ENCODE measurements at regions not wholly inside any gene's neighbourhood (a gene's known extent, or its start where the extent isn't known, plus 50 kb on each side); places are given as distances from the start of the nearest gene placed in this dataset.

- DNase-seq (ENCODE audit: low spot score) = no peak
Observed at GRCh38 chr4:181956512-181956911, 286.7 kb upstream of the TENM3 start.

GRCh38 chr4:181957088-181957487, 286.1 kb upstream of the TENM3 start:
- DNase-seq (ENCODE audit: low spot score) = no peak

GRCh38 chr4:181958446-181958845, 284.8 kb upstream of the TENM3 start:
- no peak for DNase-seq (ENCODE audit: low spot score)

GRCh38 chr4:181959121-181959520, 284.1 kb upstream of the TENM3 start:
- no peak for DNase-seq (ENCODE audit: low spot score)

- DNase-seq (ENCODE audit: low spot score) = no peak
Observed at GRCh38 chr4:181960384-181960783, 282.8 kb upstream of the TENM3 start.

GRCh38 chr4:181962321-181962720, 280.9 kb upstream of the TENM3 start:
- no peak for DNase-seq (ENCODE audit: low spot score)

GRCh38 chr4:181964731-181965130, 278.5 kb upstream of the TENM3 start:
- DNase-seq (ENCODE audit: low spot score) = no peak

- DNase-seq (ENCODE audit: low spot score) = no peak
Observed at GRCh38 chr4:181966104-181966551, 277.1 kb upstream of the TENM3 start.

GRCh38 chr4:181967401-181967800, 275.8 kb upstream of the TENM3 start:
- no peak for DNase-seq (ENCODE audit: low spot score)

GRCh38 chr4:181968371-181968770, 274.8 kb upstream of the TENM3 start:
- no peak for DNase-seq (ENCODE audit: low spot score)

GRCh38 chr4:181969151-181969550, 274.1 kb upstream of the TENM3 start:
- no peak for DNase-seq (ENCODE audit: low spot score)

- DNase-seq (ENCODE audit: low spot score) = no peak
Observed at GRCh38 chr4:181970366-181970765, 272.8 kb upstream of the TENM3 start.

- no peak for DNase-seq (ENCODE audit: low spot score)
Observed at GRCh38 chr4:181971411-181971810, 271.8 kb upstream of the TENM3 start.

- no peak for DNase-seq (ENCODE audit: low spot score)
Observed at GRCh38 chr4:181971973-181972372, 271.2 kb upstream of the TENM3 start.

- no peak for DNase-seq (ENCODE audit: low spot score)
Observed at GRCh38 chr4:181976764-181977163, 266.4 kb upstream of the TENM3 start.

- DNase-seq (ENCODE audit: low spot score) = no peak
Observed at GRCh38 chr4:181982437-181982836, 260.8 kb upstream of the TENM3 start.

GRCh38 chr4:181982856-181983255, 260.3 kb upstream of the TENM3 start:
- DNase-seq (ENCODE audit: low spot score) = no peak

GRCh38 chr4:181987392-181987791, 255.8 kb upstream of the TENM3 start:
- no peak for DNase-seq (ENCODE audit: low spot score)

- DNase-seq (ENCODE audit: low spot score) = no peak
Observed at GRCh38 chr4:181989071-181989470, 254.1 kb upstream of the TENM3 start.

- DNase-seq (ENCODE audit: low spot score) = no peak
Observed at GRCh38 chr4:181991369-181992108, 251.7 kb upstream of the TENM3 start.

GRCh38 chr4:181998398-181999295, 244.6 kb upstream of the TENM3 start:
- no peak for DNase-seq (ENCODE audit: low spot score)

- DNase-seq (ENCODE audit: low spot score) = no peak
Observed at GRCh38 chr4:182000077-182000476, 243.1 kb upstream of the TENM3 start.

- no peak for DNase-seq (ENCODE audit: low spot score)
Observed at GRCh38 chr4:182010876-182011275, 232.3 kb upstream of the TENM3 start.

Measured in left forelimb (tissue), 1 donor.